SW 1271 (cell line): ENCODE measurements at regions not wholly inside any gene's neighbourhood (a gene's known extent, or its start where the extent isn't known, plus 50 kb on each side); places are given as distances from the start of the nearest gene placed in this dataset.
"Not testable (repeated sequence)": the region's sequence is repeated elsewhere in the genome, so short reads cannot be mapped to it uniquely, and the experiment has no call there.

Experiments used
- DNase-seq, 2 experiments: peaks; one replicate each; lab custom pipeline; 2025; lab: John Stamatoyannopoulos, UW

DNA sequence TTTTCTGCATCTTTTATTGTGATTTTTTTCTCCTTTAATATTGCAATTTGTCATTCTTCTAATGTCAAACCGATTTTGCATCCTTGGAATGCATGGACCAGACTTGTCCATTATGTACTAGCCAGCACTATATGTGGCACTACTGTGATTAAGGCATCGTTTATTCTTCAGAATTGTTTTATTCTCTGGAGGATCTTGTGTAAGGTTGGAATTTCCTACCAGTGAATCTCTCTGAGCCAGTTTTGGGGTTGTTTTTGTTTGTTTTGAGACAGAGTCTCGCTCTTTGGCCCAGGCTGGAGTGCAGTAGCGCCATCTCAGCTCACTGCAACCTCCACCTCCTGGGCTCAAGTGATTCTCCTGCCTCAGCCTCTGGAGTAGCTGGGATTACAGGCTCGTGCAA lies 58.5 kb downstream of the IGLL5 start:
- DNase-seq, result no peak

DNA sequence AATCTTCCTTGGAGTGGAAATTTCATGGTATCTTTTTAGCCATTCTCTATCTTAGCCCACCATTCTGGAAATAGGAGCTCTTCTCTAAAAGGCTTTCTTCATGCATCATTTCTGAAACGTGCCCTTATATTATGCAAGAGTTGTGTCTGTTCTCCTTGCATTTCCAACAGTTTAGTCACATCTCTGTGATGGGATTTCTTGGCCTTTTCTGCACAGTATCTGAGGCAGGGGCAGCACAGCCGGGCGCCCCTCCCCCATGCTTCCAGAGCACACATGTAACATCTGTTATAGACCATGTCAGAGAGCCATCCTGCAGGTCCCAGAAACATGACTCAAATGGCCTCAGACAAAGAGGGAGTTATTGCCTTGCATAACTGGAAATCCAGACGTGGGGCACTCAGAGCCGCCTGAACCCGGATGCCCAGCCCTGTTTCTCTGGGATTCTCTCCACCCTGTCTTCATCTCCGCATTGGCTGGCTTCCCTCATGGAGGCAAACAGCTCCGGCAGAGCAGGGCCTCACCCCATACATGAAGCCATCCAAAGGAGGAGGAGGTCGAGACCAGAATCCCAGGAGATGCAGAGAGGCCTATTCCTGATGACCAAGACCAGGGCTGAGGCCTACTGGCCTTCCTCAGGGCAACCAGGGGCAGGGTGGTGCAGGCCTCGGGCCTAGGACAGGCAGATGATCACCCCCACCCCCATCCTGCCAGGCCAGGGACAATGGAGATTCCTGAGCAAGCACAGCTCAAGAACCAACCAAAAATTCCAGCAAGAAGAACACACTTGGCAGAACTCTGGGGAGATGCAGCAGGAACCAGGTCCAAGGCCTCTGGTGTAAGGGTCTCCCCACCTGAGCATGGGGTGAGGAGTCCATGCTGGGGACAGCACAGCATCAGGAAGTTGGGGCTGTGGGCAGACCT lies 61.3 kb downstream of the IGLL5 start:
- no peak for DNase-seq

DNA sequence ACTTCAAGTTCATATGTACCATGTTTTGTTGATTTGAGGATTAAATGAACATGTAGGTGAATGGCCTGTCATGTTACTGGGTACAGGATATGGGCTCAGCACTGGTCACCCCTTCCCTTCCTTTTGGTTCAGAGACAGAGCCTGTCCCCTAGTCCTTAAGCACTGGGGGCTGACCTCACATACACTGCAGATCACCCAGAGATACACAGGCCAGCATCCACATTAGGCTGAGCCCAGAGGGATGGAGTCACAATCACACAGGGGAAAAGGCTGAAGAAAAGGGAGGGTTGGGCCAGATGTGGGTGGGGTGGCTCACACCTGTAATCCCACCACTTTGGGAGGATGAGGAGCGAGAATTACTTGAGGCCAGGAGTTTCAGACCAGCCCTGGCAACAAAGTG lies 62.3 kb downstream of the IGLL5 start:
- no peak for DNase-seq

- DNase-seq, result no peak
Measured at GRCh38 chr22:22951035-22951434, 63.4 kb downstream of the IGLL5 start.

DNA sequence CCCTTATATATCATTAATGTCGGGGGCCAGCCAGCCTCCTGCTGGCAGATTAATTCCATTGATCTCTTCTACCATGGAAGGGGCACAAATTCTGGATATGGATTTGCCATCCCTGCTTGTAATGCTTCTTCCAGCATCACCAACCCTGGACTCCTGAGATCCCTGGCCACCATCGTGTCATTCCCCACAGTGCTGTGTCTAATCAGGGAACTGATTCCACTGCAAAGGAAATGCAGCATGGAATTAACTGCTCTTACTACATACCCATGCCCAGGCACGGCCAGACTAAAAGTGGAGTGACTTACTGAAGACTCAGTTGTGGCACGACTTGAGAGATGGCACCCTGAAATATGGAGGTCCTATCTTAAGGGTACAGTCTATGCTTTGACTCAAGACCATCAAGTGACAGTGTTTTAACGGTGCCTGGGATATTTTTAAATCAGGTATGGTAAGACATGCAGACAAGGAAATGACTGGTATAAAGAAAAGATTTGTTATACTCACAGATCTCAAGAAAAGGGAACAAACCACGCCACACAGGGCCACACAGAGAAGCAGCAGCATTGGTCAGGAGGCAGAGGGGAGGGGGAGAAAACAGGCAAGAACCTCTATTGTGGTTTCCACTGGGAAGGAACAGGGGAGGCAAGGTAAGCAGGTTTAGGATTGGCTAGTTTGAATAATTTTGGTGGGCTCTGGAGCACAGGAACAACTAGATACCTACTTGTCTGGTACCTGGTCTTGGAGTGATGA lies 65.1 kb downstream of the IGLL5 start:
- no peak for DNase-seq

DNA sequence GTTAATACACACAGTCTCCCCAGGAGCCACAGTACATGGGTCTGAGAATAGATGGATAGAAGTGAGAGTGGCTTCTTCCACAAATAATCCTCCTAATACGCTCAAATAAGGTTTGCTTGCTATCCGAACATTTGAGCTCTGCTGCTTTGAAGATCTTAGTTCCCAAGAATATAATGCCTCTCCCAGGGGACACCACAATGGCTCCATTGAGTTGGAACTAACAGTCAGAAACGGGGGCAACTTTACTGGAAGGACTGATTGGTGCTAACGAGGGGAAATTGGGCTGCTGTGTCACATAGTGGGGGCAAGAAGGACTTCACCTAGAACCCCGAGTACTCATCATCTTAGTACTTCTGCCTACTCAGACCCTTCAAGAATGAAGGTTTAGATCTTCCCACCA lies 66.2 kb downstream of the IGLL5 start:
- no peak for DNase-seq

GRCh38 chr22:22954656-22955055 lies 67.0 kb downstream of the IGLL5 start:
- no peak for DNase-seq

DNA sequence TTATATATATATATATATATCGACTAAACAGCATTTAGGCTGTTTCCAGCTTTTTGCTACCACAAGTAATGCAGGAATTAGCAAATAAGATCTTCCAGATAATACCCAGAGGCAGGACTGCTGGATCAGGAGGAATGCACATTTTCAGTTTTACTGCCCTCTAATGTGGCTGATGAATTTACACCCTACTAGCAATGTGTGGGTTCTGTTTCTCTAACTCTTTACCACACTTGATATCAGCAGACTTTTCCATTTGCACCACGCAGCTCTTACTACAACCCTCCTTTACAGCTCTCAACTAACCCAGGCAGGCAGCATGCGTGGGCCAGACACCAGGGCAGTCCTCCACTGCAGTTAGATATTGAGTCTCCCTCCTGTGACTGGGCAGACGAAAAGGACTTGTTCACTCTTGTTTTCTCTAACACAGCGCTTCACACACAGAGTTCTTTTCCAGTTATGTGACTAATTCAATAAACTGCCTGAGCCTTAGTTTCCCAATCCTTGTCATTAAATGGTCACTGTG lies 67.7 kb downstream of the IGLL5 start:
- DNase-seq, result no peak

GRCh38 chr22:22955866-22956535 lies 68.4 kb downstream of the IGLL5 start:
- DNase-seq, result peak in 1 of 2 experiments; percentile 33

DNA sequence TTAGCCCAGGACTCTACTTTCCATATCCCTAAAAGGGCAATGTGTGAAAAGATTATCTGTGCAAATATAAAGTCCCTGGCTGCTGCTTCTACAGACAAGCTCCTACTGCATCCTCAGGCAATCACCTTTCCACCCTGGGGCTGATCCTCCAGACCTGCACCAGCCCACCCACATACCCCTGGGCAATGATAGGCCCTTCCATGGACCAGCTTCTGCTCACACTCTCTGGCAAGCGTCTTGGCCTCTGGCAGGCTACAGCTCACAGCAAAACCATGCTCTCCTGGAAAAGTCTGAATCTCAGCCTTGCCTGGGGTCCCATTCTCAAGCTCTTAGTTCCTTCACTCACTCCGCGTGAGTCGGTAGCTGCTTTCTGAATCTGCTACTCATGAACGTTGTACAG lies 69.5 kb downstream of the IGLL5 start:
- no peak for DNase-seq

- DNase-seq, result no peak
Measured at GRCh38 chr22:22958621-22959020, 71.0 kb downstream of the IGLL5 start.

DNA sequence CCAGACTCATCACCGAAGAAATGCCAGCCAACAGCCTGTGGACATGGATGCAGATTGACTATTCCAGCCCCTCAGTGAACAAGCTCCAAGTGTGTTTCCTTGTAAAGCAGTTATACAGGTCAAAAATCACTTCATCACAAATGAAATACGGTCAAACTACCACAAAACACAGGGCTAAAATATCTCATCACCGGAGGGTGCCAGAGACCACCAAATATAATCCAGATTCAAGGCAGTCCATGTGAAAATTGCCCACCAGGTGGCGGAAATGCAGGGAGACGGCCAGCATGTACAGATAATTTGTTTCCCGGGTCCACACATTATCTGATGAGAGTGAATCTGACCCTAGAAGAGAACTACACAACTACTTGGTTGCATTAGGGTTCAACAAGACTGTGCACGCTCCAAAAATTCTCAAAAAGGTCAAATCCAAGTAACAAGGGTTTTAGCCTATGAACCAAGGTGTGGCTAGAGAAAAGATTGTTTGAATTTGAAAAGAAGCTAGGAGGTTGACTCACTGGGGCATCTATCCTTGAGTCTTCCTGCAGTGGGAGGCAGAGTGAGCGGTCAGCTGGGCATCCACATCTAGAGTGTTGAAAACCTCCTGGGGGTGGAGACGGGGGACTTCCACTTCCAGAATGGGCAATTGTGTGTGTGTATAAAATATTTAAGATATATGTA lies 71.7 kb downstream of the IGLL5 start:
- DNase-seq, result peak in 1 of 2 experiments; percentile 57

DNA sequence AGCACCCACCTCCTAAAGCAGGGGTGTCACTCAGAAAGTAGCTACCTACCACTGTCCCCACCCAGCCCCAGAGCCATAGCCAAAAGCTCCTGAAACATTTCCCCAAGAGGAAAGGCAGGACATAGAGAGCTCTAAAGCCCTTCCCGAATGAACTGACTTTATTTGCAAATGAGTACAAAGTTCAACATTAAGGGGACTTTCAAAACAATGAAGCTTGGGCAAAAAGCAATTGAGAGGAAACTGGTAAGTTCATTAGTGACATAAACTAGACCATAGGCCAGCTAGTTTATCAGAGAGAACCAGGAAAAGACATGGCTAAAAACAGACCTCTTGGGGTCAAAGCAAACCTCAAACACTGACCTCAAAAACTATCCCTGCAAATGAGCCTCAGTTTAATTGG lies 72.7 kb downstream of the IGLL5 start:
- no peak for DNase-seq

GRCh38 chr22:22961574-22961973 lies 74.0 kb downstream of the IGLL5 start:
- DNase-seq, result no peak

DNA sequence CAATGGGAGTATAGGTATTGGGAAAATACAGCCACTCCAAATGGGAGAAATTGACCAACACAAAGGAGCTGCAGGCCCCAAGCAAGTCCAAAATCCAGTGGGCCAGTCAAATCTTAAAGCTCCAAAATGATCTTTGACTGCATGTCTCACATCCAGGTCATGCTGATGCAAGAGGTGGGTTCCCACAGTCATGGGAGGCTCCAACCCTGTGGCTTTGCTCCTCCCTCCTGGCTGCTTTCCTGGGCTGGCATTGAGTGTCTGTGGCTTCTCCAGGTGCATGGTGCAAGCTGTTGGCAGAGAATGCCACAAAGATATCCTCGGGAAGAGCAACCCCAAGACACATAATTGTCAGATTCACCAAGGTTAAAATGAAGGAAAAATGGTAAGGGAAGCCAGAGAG lies 80.8 kb downstream of the IGLL5 start:
- no peak for DNase-seq

DNA sequence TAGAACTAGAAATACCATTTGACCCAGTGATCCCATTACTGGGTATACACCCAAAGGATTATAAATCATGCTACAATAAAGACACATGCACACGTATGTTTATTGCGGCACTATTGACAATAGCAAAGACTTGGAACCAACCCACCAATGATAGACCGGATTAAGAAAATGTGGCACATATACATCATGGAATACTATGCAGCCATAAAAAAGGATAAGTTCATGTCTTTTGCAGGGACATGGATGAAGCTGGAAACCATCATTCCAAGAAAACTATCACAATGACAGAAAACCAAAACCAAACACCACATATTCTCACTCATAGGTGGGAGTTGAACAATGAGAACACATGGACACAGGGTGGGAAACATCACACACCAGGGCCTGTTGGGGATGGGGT lies 85.0 kb downstream of the IGLL5 start:
- DNase-seq, result not testable (repeated sequence)

- DNase-seq, result no peak
Measured at GRCh38 chr22:22973336-22973735, 85.7 kb downstream of the IGLL5 start.

- DNase-seq, result no peak
Measured at GRCh38 chr22:22974156-22974555, 86.5 kb downstream of the IGLL5 start.

GRCh38 chr22:22974795-22975580 lies 87.4 kb downstream of the IGLL5 start:
- no peak for DNase-seq

GRCh38 chr22:22976033-22976922 lies 88.7 kb downstream of the IGLL5 start:
- DNase-seq, result no peak
